Astrocyte (in vitro differentiated cells and primary cell): ENCODE measurements at regions not wholly inside any gene's neighbourhood (a gene's known extent, or its start where the extent isn't known, plus 50 kb on each side); places are given as distances from the start of the nearest gene placed in this dataset.

Source experiments
- DNase-seq: peaks from one replicate; pipeline ENCODE4 v3.0.0-alpha.2; 2010; ENCODE audit warnings: low read depth
- FAIRE-seq: peaks from 2 replicates; lab custom pipeline; 2011; peaks lifted over from hg19 to GRCh38; lab: Jason Lieb, UNC
- H2AFZ ChIP-seq: 2 replicates; pipeline ENCODE4 v1.6.0; 2012; ENCODE audit warnings: low read depth, low read length, inconsistent platforms
- H3K27ac ChIP-seq: 2 replicates; pipeline ENCODE4 v1.5.1; 2011; ENCODE audit warnings: low read depth, low read length, inconsistent platforms
- H3K27me3 ChIP-seq: 2 replicates; pipeline ENCODE4 v1.6.0; 2011; ENCODE audit warnings: low read length, inconsistent platforms; ENCODE audit not compliant: insufficient read depth
- H3K36me3 ChIP-seq: 2 replicates; pipeline ENCODE4 v1.5.1; 2011; ENCODE audit warnings: low read length, inconsistent platforms; ENCODE audit not compliant: insufficient read depth
- H3K4me1 ChIP-seq: 2 replicates; pipeline ENCODE4 v1.5.1; 2011; ENCODE audit warnings: low read length, inconsistent platforms; ENCODE audit not compliant: insufficient read depth
- H3K4me2 ChIP-seq: 2 replicates; pipeline ENCODE4 v1.6.0; 2012; ENCODE audit warnings: low read length, inconsistent platforms
- H3K4me3 ChIP-seq: 2 replicates; pipeline ENCODE4 v1.5.1; 2011; ENCODE audit warnings: low read depth, mild to moderate bottlenecking, low read length, inconsistent platforms; ENCODE audit not compliant: insufficient read depth
- H3K79me2 ChIP-seq: 2 replicates; pipeline ENCODE4 v1.6.0; 2012; ENCODE audit warnings: mild to moderate bottlenecking, low read length, inconsistent platforms; ENCODE audit not compliant: insufficient read depth
- H3K9ac ChIP-seq: 2 replicates; pipeline ENCODE4 v1.6.0; 2012; ENCODE audit warnings: mild to moderate bottlenecking, low read length, inconsistent platforms
- H3K9me3 ChIP-seq: 2 replicates; pipeline ENCODE4 v1.5.1; 2012; ENCODE audit warnings: low read depth, mild to moderate bottlenecking, low read length, inconsistent platforms; ENCODE audit not compliant: insufficient read depth
- H4K20me1 ChIP-seq: 2 replicates; pipeline ENCODE4 v1.6.0; 2012; ENCODE audit warnings: low read length, inconsistent platforms; ENCODE audit not compliant: insufficient read depth
- H3K27ac Mint-ChIP-seq: one replicate; pipeline ENCODE4 v1.8.0; 2021; ENCODE audit warnings: mild to moderate bottlenecking, mixed read lengths; ENCODE audit not compliant: unreplicated experiment
- H3K27me3 Mint-ChIP-seq: one replicate; pipeline ENCODE4 v1.8.0; 2021; ENCODE audit warnings: low read depth, mixed read lengths; ENCODE audit not compliant: unreplicated experiment
- H3K36me3 Mint-ChIP-seq: one replicate; pipeline ENCODE4 v1.8.0; 2021; ENCODE audit warnings: low read depth, mixed read lengths; ENCODE audit not compliant: unreplicated experiment
- H3K4me1 Mint-ChIP-seq: one replicate; pipeline ENCODE4 v1.8.0; 2021; ENCODE audit warnings: low read depth, mixed read lengths; ENCODE audit not compliant: unreplicated experiment
- H3K4me3 Mint-ChIP-seq: one replicate; pipeline ENCODE4 v1.8.0; 2021; ENCODE audit warnings: mild to moderate bottlenecking, moderate library complexity, mixed read lengths; ENCODE audit not compliant: unreplicated experiment
- H3K9me3 Mint-ChIP-seq: one replicate; pipeline ENCODE4 v1.8.0; 2021; ENCODE audit warnings: mild to moderate bottlenecking, mixed read lengths; ENCODE audit not compliant: unreplicated experiment
- EZH2 ChIP-seq: IDR thresholded peaks from 2 replicates; pipeline ENCODE4 v1.6.1; 2012; ENCODE audit warnings: mild to moderate bottlenecking, low read length, inconsistent platforms; ENCODE audit not compliant: insufficient read depth
- TF ChIP-seq, protein P1 (sequence below): IDR thresholded peaks from 2 replicates; pipeline ENCODE4 v1.5.1; 2011; ENCODE audit warnings: low read depth, mild to moderate bottlenecking, inconsistent platforms, low read length, moderate library complexity; ENCODE audit not compliant: insufficient read depth

GRCh38 chr11:95698676-95699557 lies 90.7 kb downstream of the FAM76B start:
- H3K79me2 ChIP-seq = no peaks in the 10 kb centered on the region
- H3K36me3 ChIP-seq = no peaks in the 10 kb centered on the region
- no peak overlapping the region for H3K4me3 ChIP-seq
- H3K4me2 ChIP-seq = peak overlapping the region; percentile 13
- no peaks in the 10 kb centered on the region for H4K20me1 ChIP-seq
- no peaks in the 10 kb centered on the region for H3K27me3 ChIP-seq
- TF ChIP-seq, protein P1, sequence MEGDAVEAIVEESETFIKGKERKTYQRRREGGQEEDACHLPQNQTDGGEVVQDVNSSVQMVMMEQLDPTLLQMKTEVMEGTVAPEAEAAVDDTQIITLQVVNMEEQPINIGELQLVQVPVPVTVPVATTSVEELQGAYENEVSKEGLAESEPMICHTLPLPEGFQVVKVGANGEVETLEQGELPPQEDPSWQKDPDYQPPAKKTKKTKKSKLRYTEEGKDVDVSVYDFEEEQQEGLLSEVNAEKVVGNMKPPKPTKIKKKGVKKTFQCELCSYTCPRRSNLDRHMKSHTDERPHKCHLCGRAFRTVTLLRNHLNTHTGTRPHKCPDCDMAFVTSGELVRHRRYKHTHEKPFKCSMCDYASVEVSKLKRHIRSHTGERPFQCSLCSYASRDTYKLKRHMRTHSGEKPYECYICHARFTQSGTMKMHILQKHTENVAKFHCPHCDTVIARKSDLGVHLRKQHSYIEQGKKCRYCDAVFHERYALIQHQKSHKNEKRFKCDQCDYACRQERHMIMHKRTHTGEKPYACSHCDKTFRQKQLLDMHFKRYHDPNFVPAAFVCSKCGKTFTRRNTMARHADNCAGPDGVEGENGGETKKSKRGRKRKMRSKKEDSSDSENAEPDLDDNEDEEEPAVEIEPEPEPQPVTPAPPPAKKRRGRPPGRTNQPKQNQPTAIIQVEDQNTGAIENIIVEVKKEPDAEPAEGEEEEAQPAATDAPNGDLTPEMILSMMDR = no peak
- TF ChIP-seq EZH2 = no peak
- peaks cover 14% of the 10 kb centered on the region for H3K4me1 ChIP-seq
- H3K9me3 ChIP-seq = no peaks in the 10 kb centered on the region
- H3K9ac ChIP-seq = no peak overlapping the region
- Mint-ChIP-seq H3K4me3 (no peak overlapping the region), H3K36me3 (no peaks in the 10 kb centered on the region), H3K4me1 (peaks cover 15% of the 10 kb centered on the region), H3K27me3 (no peaks in the 10 kb centered on the region), H3K27ac (peak overlapping the region; percentile 23), H3K9me3 (no peaks in the 10 kb centered on the region)
- H3K27ac ChIP-seq = no peak overlapping the region
- no peak overlapping the region for H2AFZ ChIP-seq
- no peak for DNase-seq
- peak; percentile 29 for FAIRE-seq

DNA sequence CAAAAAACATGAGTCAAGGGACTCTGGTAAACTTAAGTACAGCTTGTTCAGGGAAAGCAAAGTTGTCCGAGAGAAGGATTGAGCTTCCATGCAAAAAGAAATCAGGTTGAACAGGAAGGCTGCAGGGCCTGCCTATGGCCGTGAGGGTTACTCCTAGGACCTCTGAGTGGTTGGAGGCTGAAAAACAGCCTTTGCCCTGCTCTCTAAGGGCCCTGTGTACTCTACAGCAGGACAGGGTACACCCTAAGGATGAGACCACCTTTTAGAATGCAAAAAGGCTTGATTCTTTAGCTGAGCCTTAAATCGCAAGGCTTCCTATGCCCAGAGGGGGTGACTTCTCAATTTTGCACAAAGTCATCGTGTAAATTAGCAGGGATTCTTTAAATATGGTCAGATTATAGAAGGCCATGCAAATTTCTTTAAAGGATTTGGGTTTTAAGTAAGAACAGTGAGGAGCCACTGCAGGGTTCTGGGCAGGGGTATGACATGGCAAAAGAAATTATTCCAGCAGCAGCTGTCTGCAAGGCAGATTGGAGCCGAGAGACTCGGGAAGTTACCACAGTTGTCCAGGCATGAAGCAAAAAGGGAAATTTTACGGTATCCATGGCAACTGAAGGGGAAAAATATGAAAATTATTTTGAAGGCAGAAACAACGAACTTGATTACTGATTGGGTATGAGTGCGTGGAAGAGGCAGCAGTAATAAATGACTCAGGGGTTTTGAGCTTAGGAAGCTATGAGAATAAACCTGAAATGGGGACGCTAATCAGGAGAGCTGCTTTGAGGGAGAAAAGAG lies 91.8 kb downstream of the FAM76B start:
- no peaks in the 10 kb centered on the region for H3K36me3 ChIP-seq
- no peaks in the 10 kb centered on the region for H3K27me3 Mint-ChIP-seq
- H3K79me2 ChIP-seq = no peaks in the 10 kb centered on the region
- H2AFZ ChIP-seq = no peak overlapping the region
- H4K20me1 ChIP-seq = no peaks in the 10 kb centered on the region
- no peak overlapping the region for H3K9ac ChIP-seq
- FAIRE-seq = no peak
- H3K9me3 Mint-ChIP-seq = no peaks in the 10 kb centered on the region
- H3K4me3 ChIP-seq = no peak overlapping the region
- TF ChIP-seq, protein P1 = no peak
- no peak for TF ChIP-seq EZH2
- no peaks in the 10 kb centered on the region for H3K27me3 ChIP-seq
- no peak overlapping the region for H3K27ac Mint-ChIP-seq
- H3K9me3 ChIP-seq = no peaks in the 10 kb centered on the region
- peaks cover 15% of the 10 kb centered on the region for H3K4me1 Mint-ChIP-seq
- H3K4me1 ChIP-seq = peaks cover 8% of the 10 kb centered on the region
- no peaks in the 10 kb centered on the region for H3K36me3 Mint-ChIP-seq
- H3K4me2 ChIP-seq = no peak overlapping the region
- no peak overlapping the region for H3K4me3 Mint-ChIP-seq
- no peak for DNase-seq
- no peak overlapping the region for H3K27ac ChIP-seq
